B cell (primary cell): ENCODE measurements at regions not wholly inside any gene's neighbourhood (a gene's known extent, or its start where the extent isn't known, plus 50 kb on each side); places are given as distances from the start of the nearest gene placed in this dataset.

Experiments
- ATAC-seq: fragments of 200-7000 bp; cut with Tn5 transposase; one replicate; pipeline ENCODE4 v1.10.0; 2021; ENCODE audit warnings: low read depth, mild to moderate bottlenecking, moderate number of reproducible peaks, moderate library complexity
- CTCF ChIA-PET: fragments of 350-600 bp; sonication (Branson Sonifier 250); formaldehyde crosslinking; loops from one replicate; lab custom pipeline; 2021; ENCODE audit warnings: antibody characterized with exemption, inconsistent platforms; lab: Charles Lee
- POLR2A ChIA-PET: fragments of 350-600 bp; sonication (Branson Sonifier 250); formaldehyde crosslinking; loops from one replicate; lab custom pipeline; 2021; ENCODE audit warnings: antibody characterized with exemption; lab: Charles Lee
- DNase-seq: peaks from one replicate; pipeline ENCODE4 v3.0.0; 2013
- H2AFZ ChIP-seq: 2 replicates; pipeline ENCODE4 v1.6.1; 2012; ENCODE audit warnings: mild to moderate bottlenecking, low read depth, low read length; ENCODE audit not compliant: insufficient read depth, poor library complexity, severe bottlenecking
- H3K27ac ChIP-seq, 2 donors: 1 replicate in 1 of 2; 2 replicates in 1 of 2; pipeline ENCODE4 v1.5.1; 2012 to 2013; ENCODE audit warnings: low read length in 2 of 2, mild to moderate bottlenecking in 2 of 2, moderate library complexity in 1 of 2
- H3K27me3 ChIP-seq, 4 experiments: fragments of 200-600 bp in 1 of 4; sonication (generic) in 1 of 4; replicated peaks in 1 of 4; 1 replicate in 2 of 4; 2 replicates in 2 of 4; pipeline versions ENCODE4 v1.6.1 to v1.7.0; 2013 to 2016; ENCODE audit warnings: low read length in 3 of 4, mild to moderate bottlenecking in 2 of 4, mixed read lengths in 1 of 4, moderate library complexity in 1 of 4; ENCODE audit not compliant: insufficient read depth in 4 of 4, control insufficient read depth in 3 of 4; ENCODE audit errors: control extremely low read depth in 1 of 4
- H3K36me3 ChIP-seq, 2 experiments: replicated peaks in 1 of 2; 1 replicate in 1 of 2; 2 replicates in 1 of 2; pipeline versions ENCODE4 v1.6.1 to v1.7.1; 2013; ENCODE audit warnings: low read length in 1 of 2; ENCODE audit not compliant: insufficient read depth in 2 of 2, control insufficient read depth in 1 of 2; ENCODE audit errors: control extremely low read depth in 1 of 2, extremely low read depth in 1 of 2
- H3K4me1 ChIP-seq, 2 donors: fragments of 200-600 bp in 1 of 2; sonication (generic) in 1 of 2; 1 replicate in 1 of 2; 2 replicates in 1 of 2; pipeline versions ENCODE4 v1.5.1 to v1.6.1; 2013 to 2017; ENCODE audit warnings: low read length in 2 of 2; ENCODE audit not compliant: control insufficient read depth in 2 of 2, insufficient read depth in 2 of 2
- H3K4me2 ChIP-seq: replicated peaks from 2 replicates; pipeline ENCODE3; 2012; ENCODE audit warnings: mild to moderate bottlenecking, low read depth, low read length; ENCODE audit not compliant: poor library complexity, severe bottlenecking
- H3K4me3 ChIP-seq, 5 experiments: fragments of 200-600 bp in 1 of 5; sonication (generic) in 1 of 5; 1 replicate in 3 of 5; 2 replicates in 2 of 5; pipeline versions ENCODE4 v1.5.1 to v1.7.0; 2011 to 2016; ENCODE audit warnings: low read length in 4 of 5, mild to moderate bottlenecking in 4 of 5, low read depth in 2 of 5, control low read depth in 1 of 5, moderate library complexity in 1 of 5; ENCODE audit not compliant: insufficient read depth in 1 of 5; ENCODE audit errors: control extremely low read depth in 1 of 5, extremely low read depth in 1 of 5
- H3K79me2 ChIP-seq: fragments of 200-600 bp; sonication (generic); one replicate; pipeline ENCODE4 v1.6.0; 2016; ENCODE audit warnings: low read length; ENCODE audit not compliant: control insufficient read depth, insufficient read depth
- H3K9ac ChIP-seq: fragments of 200-600 bp; sonication (generic); 2 replicates; pipeline ENCODE4 v1.6.1; 2017; ENCODE audit warnings: mild to moderate bottlenecking, low read length, moderate library complexity
- H3K9me3 ChIP-seq, 3 donors: one replicate each; pipeline versions ENCODE4 v1.6.1 to v1.7.1; 2013; ENCODE audit warnings: low read length in 2 of 3; ENCODE audit not compliant: control insufficient read depth in 2 of 3, insufficient read depth in 1 of 3; ENCODE audit errors: control extremely low read depth in 1 of 3
- H4K20me1 ChIP-seq: 2 replicates; pipeline ENCODE4 v1.6.0; 2012; ENCODE audit warnings: mild to moderate bottlenecking, low read length; ENCODE audit not compliant: insufficient read depth, control insufficient read depth, poor library complexity, severe bottlenecking
- H3K27ac Mint-ChIP-seq: one replicate; pipeline ENCODE4 v1.8.0; 2021; ENCODE audit warnings: mixed read lengths
- H3K27me3 Mint-ChIP-seq: one replicate; pipeline ENCODE4 v1.8.0; 2021; ENCODE audit warnings: mixed read lengths
- H3K4me1 Mint-ChIP-seq: one replicate; pipeline ENCODE4 v1.8.0; 2021; ENCODE audit warnings: mixed read lengths
- H3K4me3 Mint-ChIP-seq: one replicate; pipeline ENCODE4 v1.8.0; 2021; ENCODE audit warnings: mixed read lengths
- H3K9me3 Mint-ChIP-seq: one replicate; pipeline ENCODE4 v1.8.0; 2022; ENCODE audit warnings: mixed read lengths; ENCODE audit not compliant: insufficient read depth
- EZH2 ChIP-seq: IDR thresholded peaks from 2 replicates; pipeline ENCODE4 v1.6.1; 2012; ENCODE audit warnings: borderline replicate concordance, low read depth, mild to moderate bottlenecking, moderate library complexity, low read length; ENCODE audit not compliant: insufficient read depth, poor library complexity, severe bottlenecking
- WGBS: methylation state at CpG from one replicate; pipeline ENCODE4 v1.1.5; 2013; ENCODE audit warnings: missing lambda C conversion rate; ENCODE audit not compliant: insufficient coverage; 5-methylcytosine and 5-hydroxymethylcytosine counted together
- intact Hi-C: fragments of 100-400 bp; cut with micrococcal nuclease; formaldehyde crosslinking; loops from one replicate; pipeline ENCODE4 v1.10.0; 2022
- TF ChIP-seq, protein P1 (sequence below): fragments of 200-600 bp; IDR thresholded peaks from one replicate; pipeline ENCODE4 v1.8.0; 2022; ENCODE audit warnings: antibody characterized with exemption, mild to moderate bottlenecking

DNA sequence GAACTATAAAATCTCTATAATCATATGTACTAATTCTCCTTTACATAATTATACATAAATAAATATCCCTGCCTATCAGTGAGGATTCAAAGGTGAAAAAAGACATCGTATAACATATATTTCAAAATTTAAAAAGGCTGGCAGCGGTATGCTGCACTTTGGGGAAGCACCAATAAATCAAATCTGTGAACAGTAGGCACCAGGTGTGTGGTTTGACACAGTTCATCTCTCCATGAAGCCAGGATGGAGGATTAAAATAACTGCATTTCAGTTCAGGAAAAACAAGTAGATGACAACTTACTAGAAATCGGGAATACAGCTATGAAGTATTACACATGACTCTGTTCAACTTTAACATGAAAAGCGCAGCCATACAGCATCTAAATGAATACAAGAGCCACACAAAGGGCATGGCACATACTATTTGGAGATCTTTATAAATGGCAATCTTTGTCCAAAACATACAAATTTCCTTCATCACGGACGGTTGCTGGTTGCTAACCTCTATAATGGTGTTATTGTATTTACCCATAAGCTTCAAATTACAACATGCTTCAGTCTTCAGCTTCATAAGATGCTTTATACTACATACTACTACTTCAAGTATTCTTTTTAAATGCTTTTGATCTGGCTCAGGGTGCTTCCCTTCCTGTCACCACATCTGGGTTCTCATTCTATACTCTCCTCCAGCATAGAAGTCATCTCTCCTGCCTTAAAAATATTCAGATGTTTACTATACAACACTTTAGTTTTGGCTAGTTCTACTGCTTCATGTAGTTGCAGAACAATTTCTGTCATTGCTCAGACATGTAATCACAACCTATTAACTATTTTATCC, 128.7 kb downstream of the KLF12 start:
- POLR2A ChIA-PET = no interaction called here
- Histone ChIP-seq H3K4me1 (no peaks in the 10 kb centered on the region), H3K79me2 (peaks cover 42% of the 10 kb centered on the region), H3K36me3 (peaks cover 0 to 4% of the 10 kb centered on the region in 2 experiments), H3K27me3 (no peaks in the 10 kb centered on the region), H2AFZ (no peak overlapping the region), H3K9me3 (no peaks in the 10 kb centered on the region), H4K20me1 (peaks cover 12% of the 10 kb centered on the region), H3K9ac (no peak overlapping the region), H3K4me2 (no peak overlapping the region), H3K27ac (no peak overlapping the region), H3K4me3 (no peak overlapping the region)
- no CpG with 5 or more reads among the region's 6 CpGs for WGBS
- H3K4me3 Mint-ChIP-seq = no peak overlapping the region
- peaks cover 37% of the 10 kb centered on the region for H3K4me1 Mint-ChIP-seq
- intact Hi-C loops = no loop called here
- DNase-seq (no peak), ATAC-seq (no peak)
- no peaks in the 10 kb centered on the region for H3K27me3 Mint-ChIP-seq
- TF ChIP-seq EZH2 = no peak
- TF ChIP-seq, protein P1, sequence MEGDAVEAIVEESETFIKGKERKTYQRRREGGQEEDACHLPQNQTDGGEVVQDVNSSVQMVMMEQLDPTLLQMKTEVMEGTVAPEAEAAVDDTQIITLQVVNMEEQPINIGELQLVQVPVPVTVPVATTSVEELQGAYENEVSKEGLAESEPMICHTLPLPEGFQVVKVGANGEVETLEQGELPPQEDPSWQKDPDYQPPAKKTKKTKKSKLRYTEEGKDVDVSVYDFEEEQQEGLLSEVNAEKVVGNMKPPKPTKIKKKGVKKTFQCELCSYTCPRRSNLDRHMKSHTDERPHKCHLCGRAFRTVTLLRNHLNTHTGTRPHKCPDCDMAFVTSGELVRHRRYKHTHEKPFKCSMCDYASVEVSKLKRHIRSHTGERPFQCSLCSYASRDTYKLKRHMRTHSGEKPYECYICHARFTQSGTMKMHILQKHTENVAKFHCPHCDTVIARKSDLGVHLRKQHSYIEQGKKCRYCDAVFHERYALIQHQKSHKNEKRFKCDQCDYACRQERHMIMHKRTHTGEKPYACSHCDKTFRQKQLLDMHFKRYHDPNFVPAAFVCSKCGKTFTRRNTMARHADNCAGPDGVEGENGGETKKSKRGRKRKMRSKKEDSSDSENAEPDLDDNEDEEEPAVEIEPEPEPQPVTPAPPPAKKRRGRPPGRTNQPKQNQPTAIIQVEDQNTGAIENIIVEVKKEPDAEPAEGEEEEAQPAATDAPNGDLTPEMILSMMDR = no peak
- no peaks in the 10 kb centered on the region for H3K9me3 Mint-ChIP-seq
- no peak overlapping the region for H3K27ac Mint-ChIP-seq
- CTCF ChIA-PET = no interaction called here

DNA sequence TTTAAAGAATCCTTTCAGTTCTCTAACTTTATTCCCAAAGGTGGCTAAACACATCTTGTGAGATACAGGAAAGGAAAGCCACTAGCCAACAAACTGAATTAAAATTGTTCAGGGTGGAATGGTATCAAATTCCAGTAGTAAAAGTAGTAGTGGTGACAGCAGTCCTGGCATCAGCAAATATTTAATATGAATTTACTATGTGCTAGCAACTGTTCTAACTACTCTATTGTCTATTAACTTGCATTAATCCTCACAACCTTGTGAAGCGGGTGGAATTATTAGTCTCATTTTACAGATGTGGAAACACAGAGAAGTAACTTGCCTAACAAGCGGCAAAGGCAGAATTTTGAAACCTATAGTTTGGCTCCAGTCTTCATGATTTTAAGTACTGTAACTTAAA, 130.1 kb downstream of the KLF12 start:
- TF ChIP-seq, protein P1 = no peak
- TF ChIP-seq EZH2 = no peak
- Histone ChIP-seq H3K9ac (no peak overlapping the region), H3K4me2 (no peak overlapping the region), H3K4me3 (no peak overlapping the region), H3K36me3 (peaks cover 0 to 4% of the 10 kb centered on the region in 2 experiments), H3K27ac (no peak overlapping the region), H3K4me1 (no peaks in the 10 kb centered on the region), H3K79me2 (peaks cover 38% of the 10 kb centered on the region), H4K20me1 (peaks cover 3% of the 10 kb centered on the region), H3K9me3 (no peaks in the 10 kb centered on the region), H2AFZ (no peak overlapping the region), H3K27me3 (no peaks in the 10 kb centered on the region)
- H3K4me3 Mint-ChIP-seq = no peak overlapping the region
- no peaks in the 10 kb centered on the region for H3K27me3 Mint-ChIP-seq
- no peaks in the 10 kb centered on the region for H3K9me3 Mint-ChIP-seq
- H3K27ac Mint-ChIP-seq = no peak overlapping the region
- no peak for ATAC-seq
- ChIA-PET CTCF (no interaction called here), POLR2A (no interaction called here)
- no peak for DNase-seq
- intact Hi-C loops = no loop called here
- peaks cover 35% of the 10 kb centered on the region for H3K4me1 Mint-ChIP-seq
- WGBS = no CpG with 5 or more reads among the region's 2 CpGs
